Osteocyte (in vitro differentiated cells): ENCODE measurements at regions not wholly inside any gene's neighbourhood (a gene's known extent, or its start where the extent isn't known, plus 50 kb on each side); places are given as distances from the start of the nearest gene placed in this dataset.

Experiments
- DNase-seq: peaks from one replicate; pipeline ENCODE4 v3.0.0; 2021; ENCODE audit warnings: mixed read lengths; ENCODE audit not compliant: unreplicated experiment; ENCODE audit errors: extremely low spot score
- H3K27ac Mint-ChIP-seq: one replicate; pipeline ENCODE4 v1.8.0; 2021; ENCODE audit warnings: mild to moderate bottlenecking, mixed read lengths; ENCODE audit not compliant: unreplicated experiment
- H3K27me3 Mint-ChIP-seq: one replicate; pipeline ENCODE4 v1.8.0; 2021; ENCODE audit warnings: mixed read lengths; ENCODE audit not compliant: unreplicated experiment
- H3K36me3 Mint-ChIP-seq: one replicate; pipeline ENCODE4 v1.8.0; 2021; ENCODE audit warnings: mixed read lengths; ENCODE audit not compliant: unreplicated experiment
- H3K4me1 Mint-ChIP-seq: one replicate; pipeline ENCODE4 v1.8.0; 2021; ENCODE audit warnings: mixed read lengths; ENCODE audit not compliant: unreplicated experiment
- H3K4me3 Mint-ChIP-seq: one replicate; pipeline ENCODE4 v1.8.0; 2021; ENCODE audit warnings: mild to moderate bottlenecking, moderate library complexity, mixed read lengths; ENCODE audit not compliant: unreplicated experiment
- H3K9me3 Mint-ChIP-seq: one replicate; pipeline ENCODE4 v1.8.0; 2021; ENCODE audit warnings: mixed read lengths; ENCODE audit not compliant: unreplicated experiment
- CTCF ChIP-seq: fragments of 200-600 bp; sonication (generic); IDR thresholded peaks from 2 replicates; pipeline ENCODE4 v1.5.0; 2021; ENCODE audit warnings: antibody characterized with exemption, mild to moderate bottlenecking, moderate library complexity

DNA sequence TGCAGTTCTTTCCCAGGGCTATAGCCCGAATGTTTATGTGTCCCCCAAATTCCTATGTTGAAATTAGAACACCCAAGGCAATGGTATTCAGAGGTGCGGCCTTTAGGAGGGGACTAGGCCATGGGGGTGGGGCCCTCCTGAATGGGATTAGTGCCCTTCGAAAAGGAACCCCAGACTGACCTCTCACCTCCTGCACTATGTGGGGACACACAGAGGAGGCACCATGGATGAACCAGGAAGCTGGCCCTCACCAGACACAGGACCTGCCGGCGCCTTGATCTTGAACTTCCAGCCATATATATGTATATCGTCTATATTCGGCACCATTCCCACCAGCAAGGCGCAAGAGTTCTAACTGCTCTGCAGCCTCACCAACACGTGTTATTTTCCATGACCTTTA is 101.5 kb upstream of the BHLHE23 start:
- Mint-ChIP-seq H3K27me3 (peaks cover 4% of the 10 kb centered on the region), H3K36me3 (no peaks in the 10 kb centered on the region), H3K4me3 (no peak overlapping the region), H3K27ac (no peak overlapping the region), H3K9me3 (peaks cover 11% of the 10 kb centered on the region), H3K4me1 (no peaks in the 10 kb centered on the region)
- TF ChIP-seq CTCF, result no peak
- no peak for DNase-seq

DNA sequence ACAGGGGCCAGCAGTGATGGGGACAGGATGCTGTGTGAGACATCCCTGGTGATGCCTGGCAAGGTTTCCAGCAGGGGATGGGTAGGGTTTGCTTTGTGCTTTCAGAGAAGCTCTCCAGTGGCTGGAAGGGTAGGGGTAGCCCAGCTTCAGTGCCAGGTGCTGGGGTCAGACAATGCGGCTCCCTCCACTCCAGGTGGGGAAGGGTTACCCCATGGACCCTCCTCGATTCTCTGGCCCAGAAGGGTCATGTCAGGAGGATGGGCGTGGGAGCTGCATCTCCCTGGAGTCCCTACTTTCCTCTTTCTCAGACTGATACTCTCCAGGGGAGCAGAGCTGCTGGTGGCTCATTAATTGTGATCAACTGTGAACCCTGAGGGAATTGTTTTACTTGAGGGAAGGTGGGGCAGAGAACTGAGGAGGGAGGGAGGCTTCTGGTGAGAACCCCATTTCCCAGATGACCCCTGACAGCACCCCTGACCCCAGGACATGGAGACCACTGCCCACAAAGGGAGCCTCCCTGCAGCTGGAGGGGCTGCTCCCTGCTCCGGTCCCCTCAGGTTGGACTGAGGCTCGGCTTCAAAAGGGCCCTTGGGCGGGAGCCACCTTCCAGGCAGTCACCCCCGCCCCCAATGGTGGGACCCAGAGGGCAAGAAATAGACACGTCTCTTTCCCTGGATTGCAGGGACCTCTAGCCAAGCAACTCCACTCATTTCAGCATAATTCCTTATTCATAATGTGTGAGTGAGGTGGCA is 100.9 kb upstream of the BHLHE23 start:
- Mint-ChIP-seq H3K36me3 (no peaks in the 10 kb centered on the region), H3K27ac (no peak overlapping the region), H3K9me3 (peaks cover 11% of the 10 kb centered on the region), H3K4me3 (no peak overlapping the region), H3K27me3 (peaks cover 4% of the 10 kb centered on the region), H3K4me1 (peaks cover 3% of the 10 kb centered on the region)
- TF ChIP-seq CTCF, result no peak
- no peak for DNase-seq

GRCh38 chr20:63106765-63107448 is 100.1 kb upstream of the BHLHE23 start:
- Mint-ChIP-seq H3K36me3 (no peaks in the 10 kb centered on the region), H3K9me3 (peaks cover 11% of the 10 kb centered on the region), H3K27ac (no peak overlapping the region), H3K27me3 (peaks cover 4% of the 10 kb centered on the region), H3K4me3 (no peak overlapping the region), H3K4me1 (peaks cover 4% of the 10 kb centered on the region)
- no peak for TF ChIP-seq CTCF
- no peak for DNase-seq

DNA sequence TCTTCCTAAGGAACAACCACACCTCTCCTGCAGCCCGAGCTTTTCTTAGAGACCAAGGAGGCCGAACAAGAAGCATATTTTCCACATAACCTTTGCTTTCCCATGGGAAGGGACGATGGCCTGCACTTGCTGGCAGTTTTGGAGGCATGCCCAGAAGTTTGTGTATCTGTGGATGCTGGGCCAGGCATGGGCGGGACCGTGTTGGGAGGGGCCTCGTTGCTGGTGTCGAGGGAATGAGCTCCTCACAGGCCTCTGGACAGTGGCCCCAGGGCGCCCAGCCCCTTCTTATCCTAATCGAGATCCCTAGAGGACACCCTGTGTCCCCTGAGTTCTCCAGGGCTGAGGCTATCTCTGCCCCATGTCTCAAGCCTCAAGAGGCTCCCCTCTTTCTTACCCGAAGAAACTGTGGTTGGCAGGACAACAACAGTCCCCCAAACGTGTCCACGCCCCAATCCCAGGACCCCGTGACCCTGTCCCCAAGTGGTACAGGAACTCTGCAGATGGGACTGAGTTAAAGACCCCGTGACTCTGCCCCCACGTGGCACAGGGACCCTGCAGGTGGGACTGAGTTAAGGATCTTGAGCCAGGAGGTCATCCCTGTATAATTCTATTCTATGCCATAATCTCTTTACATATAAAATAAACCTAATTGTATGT is 99.5 kb upstream of the BHLHE23 start:
- TF ChIP-seq CTCF, result no peak
- H3K27me3 Mint-ChIP-seq, result peaks cover 4% of the 10 kb centered on the region
- peaks cover 5% of the 10 kb centered on the region for H3K9me3 Mint-ChIP-seq
- no peak overlapping the region for H3K4me3 Mint-ChIP-seq
- peaks cover 7% of the 10 kb centered on the region for H3K4me1 Mint-ChIP-seq
- H3K36me3 Mint-ChIP-seq, result no peaks in the 10 kb centered on the region
- no peak overlapping the region for H3K27ac Mint-ChIP-seq
- DNase-seq, result no peak
